ENCODE measurements at regions not wholly inside any gene's neighbourhood (a gene's known extent, or its start where the extent isn't known, plus 50 kb on each side); places are given as distances from the start of the nearest gene placed in this dataset.

DNA sequence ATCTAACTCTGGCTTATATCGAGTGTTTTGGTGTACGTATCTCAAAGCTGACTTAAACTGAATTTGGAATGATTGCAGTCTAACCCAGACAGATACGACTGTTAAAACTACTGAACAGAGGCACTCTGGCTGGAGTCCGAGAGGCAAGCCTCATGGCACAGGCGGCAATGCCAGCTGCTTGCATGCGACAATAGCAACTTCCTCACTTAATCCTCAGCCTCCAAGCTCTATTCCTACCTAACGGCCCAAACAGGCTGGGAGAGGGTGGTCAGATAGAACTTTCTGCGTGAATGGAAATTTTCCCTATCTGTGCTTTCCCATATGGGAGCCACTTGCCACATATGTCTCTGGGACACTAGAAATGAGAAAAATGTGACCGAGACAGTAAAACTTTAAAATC, 292.0 kb upstream of the KLF6 start:
- peaks cover 1% of the 10 kb centered on the region for H3K27me3 Mint-ChIP-seq (ENCODE audit: unreplicated experiment)
- TF ChIP-seq, protein P1, sequence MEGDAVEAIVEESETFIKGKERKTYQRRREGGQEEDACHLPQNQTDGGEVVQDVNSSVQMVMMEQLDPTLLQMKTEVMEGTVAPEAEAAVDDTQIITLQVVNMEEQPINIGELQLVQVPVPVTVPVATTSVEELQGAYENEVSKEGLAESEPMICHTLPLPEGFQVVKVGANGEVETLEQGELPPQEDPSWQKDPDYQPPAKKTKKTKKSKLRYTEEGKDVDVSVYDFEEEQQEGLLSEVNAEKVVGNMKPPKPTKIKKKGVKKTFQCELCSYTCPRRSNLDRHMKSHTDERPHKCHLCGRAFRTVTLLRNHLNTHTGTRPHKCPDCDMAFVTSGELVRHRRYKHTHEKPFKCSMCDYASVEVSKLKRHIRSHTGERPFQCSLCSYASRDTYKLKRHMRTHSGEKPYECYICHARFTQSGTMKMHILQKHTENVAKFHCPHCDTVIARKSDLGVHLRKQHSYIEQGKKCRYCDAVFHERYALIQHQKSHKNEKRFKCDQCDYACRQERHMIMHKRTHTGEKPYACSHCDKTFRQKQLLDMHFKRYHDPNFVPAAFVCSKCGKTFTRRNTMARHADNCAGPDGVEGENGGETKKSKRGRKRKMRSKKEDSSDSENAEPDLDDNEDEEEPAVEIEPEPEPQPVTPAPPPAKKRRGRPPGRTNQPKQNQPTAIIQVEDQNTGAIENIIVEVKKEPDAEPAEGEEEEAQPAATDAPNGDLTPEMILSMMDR (IDR thresholded peaks at IDR 0.05; ENCODE audit: unreplicated experiment) = no peak

DNA sequence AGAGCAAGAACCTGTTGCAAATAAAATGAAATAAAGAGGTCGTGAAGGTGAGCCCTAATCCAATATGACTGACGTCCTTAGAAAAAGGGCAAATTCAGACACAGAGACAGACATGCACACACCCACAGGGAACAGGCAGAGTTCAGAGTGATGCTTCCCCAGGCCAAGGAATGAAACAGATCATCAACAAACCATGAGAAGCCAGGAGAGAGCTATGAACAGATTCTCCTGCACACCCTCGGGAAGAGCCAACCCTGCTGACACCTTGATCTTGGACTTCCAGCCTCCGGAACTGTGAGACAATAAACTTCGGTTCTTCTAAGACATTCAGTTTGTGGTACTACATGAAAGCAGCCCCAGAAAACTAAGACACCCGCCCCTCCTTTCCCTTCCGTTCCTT, 290.4 kb upstream of the KLF6 start:
- peaks cover 1% of the 10 kb centered on the region for H3K27me3 Mint-ChIP-seq (ENCODE audit: unreplicated experiment)
- H3K4me3 Mint-ChIP-seq (ENCODE audit: unreplicated experiment) = no peak overlapping the region
- peaks cover 6% of the 10 kb centered on the region for H3K4me1 Mint-ChIP-seq (ENCODE audit: unreplicated experiment)
- H3K9me3 Mint-ChIP-seq (ENCODE audit: unreplicated experiment) = no peaks in the 10 kb centered on the region
- TF ChIP-seq, protein P1 (IDR thresholded peaks at IDR 0.05; ENCODE audit: unreplicated experiment) = no peak
- no peak overlapping the region for H3K27ac Mint-ChIP-seq (ENCODE audit: unreplicated experiment)
- H3K36me3 Mint-ChIP-seq (ENCODE audit: low read depth, unreplicated experiment) = no peaks in the 10 kb centered on the region
- DNase-seq (ENCODE audit: low spot score) = no peak

More for the DNA sequence above, 292.0 kb upstream of the KLF6 start:
- Mint-ChIP-seq H3K27ac (ENCODE audit: unreplicated experiment) (no peak overlapping the region), H3K4me3 (ENCODE audit: unreplicated experiment) (no peak overlapping the region), H3K4me1 (ENCODE audit: unreplicated experiment) (peaks cover 8% of the 10 kb centered on the region), H3K9me3 (ENCODE audit: unreplicated experiment) (no peaks in the 10 kb centered on the region), H3K36me3 (ENCODE audit: low read depth, unreplicated experiment) (no peaks in the 10 kb centered on the region)
- no peak for DNase-seq (ENCODE audit: low spot score)

DNA sequence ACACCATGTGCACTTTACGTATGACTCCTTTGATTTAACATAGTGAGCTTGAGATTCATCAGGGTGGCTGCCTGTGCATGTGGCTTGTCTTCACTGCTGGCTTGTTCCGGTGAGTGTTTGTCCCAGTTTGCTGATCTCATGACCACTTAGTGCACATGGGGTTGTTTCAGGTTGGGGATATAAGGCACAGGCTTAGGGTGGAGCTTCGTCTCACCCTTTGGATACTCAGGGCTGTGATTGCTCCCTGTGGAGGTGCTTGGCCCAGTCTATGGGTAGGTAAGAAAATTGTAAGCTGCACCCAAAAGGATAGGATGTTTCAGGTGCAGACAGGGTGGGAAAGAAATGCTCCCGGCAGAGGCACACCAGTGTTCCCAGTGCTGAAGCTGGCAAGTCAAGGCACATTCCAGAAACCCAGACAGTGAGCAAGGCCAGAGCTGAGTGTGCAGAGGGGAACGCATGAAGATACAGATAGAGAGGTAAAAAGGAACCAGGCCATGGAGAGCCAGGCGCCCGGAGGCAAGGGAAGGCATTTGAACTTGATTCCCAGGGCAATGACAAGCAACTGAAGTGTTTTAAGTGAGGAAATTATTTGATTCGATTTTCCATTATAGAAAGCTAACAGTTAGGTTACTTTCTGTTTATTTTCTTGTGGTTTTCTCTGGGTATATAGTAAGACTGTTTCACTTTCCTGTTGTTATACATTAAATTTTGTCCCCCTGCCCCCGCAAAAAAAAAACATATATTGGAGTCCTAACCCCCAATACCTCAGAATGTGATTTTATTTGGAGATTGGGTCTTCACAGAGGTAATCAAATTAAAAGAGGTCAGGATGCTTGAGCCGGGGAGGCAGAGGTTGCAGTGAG, 289.8 kb upstream of the KLF6 start:
- peaks cover 1% of the 10 kb centered on the region for H3K4me1 Mint-ChIP-seq (ENCODE audit: unreplicated experiment)
- TF ChIP-seq, protein P1 (IDR thresholded peaks at IDR 0.05; ENCODE audit: unreplicated experiment) = no peak
- no peak overlapping the region for H3K27ac Mint-ChIP-seq (ENCODE audit: unreplicated experiment)

DNA sequence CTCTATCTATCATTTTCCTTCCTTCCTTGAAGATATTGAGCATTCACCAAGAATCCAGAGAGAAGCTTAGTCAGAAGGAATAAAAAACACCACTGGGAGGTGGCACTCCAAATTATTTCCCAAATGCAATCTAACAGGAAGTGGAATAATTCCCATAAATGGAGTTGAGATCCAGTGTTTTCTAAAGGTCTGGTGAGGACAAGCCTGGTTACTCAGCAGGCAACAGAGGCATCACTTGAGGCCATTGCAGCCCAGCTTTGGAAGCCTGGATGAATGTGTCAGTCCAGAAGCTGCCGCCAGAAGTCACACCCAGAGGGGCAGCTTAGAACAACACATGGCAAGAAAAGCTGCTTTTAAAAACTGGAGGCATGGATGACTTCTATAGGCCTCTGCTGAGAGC, 288.9 kb upstream of the KLF6 start:
- TF ChIP-seq, protein P1 (IDR thresholded peaks at IDR 0.05; ENCODE audit: unreplicated experiment) = no peak
- no peak for DNase-seq (ENCODE audit: low spot score)
- Mint-ChIP-seq H3K27me3 (ENCODE audit: unreplicated experiment) (peaks cover 1% of the 10 kb centered on the region), H3K4me3 (ENCODE audit: unreplicated experiment) (no peak overlapping the region), H3K4me1 (ENCODE audit: unreplicated experiment) (no peaks in the 10 kb centered on the region), H3K36me3 (ENCODE audit: low read depth, unreplicated experiment) (no peaks in the 10 kb centered on the region), H3K9me3 (ENCODE audit: unreplicated experiment) (no peaks in the 10 kb centered on the region), H3K27ac (ENCODE audit: unreplicated experiment) (no peak overlapping the region)

More for the DNA sequence above, 289.8 kb upstream of the KLF6 start:
- no peaks in the 10 kb centered on the region for H3K9me3 Mint-ChIP-seq (ENCODE audit: unreplicated experiment)
- DNase-seq (ENCODE audit: low spot score) = no peak
- H3K27me3 Mint-ChIP-seq (ENCODE audit: unreplicated experiment) = peaks cover 1% of the 10 kb centered on the region
- H3K36me3 Mint-ChIP-seq (ENCODE audit: low read depth, unreplicated experiment) = no peaks in the 10 kb centered on the region
- H3K4me3 Mint-ChIP-seq (ENCODE audit: unreplicated experiment) = no peak overlapping the region

DNA sequence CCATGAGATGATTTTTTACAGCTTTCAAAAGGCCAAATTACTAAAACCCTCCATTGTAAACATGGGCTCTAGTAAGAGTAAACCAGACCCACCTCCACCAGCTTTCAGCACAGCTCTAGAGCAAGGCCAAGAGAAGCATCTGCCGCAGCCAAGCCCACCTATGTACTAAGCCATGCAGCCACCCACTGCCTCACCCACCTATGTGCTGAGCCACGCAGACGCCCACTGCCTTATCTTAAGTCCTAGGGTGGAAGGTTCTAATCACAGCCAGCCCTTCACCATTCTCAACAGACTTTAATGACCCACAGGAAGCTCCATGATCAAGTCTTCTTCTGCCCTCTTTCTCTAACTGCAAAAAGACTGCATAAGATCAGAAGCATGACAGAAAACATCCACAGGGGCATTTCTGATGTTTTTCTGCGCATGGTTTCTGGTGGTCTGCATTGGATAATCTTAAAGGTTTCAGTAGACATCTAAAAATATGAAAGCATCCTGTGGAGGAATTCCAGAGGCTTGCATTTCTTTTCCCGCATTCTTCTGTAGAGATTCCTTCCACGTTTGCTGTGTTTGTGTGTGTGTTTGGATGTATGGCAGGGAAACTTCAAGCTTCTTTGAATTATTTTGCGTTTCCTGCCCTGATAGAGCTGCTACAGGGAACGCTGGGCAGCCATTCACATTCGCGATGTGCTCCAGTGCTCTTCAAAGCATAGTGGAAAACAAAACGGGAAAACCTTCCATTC, 286.1 kb upstream of the KLF6 start:
- H3K4me1 Mint-ChIP-seq (ENCODE audit: unreplicated experiment) = no peaks in the 10 kb centered on the region
- no peaks in the 10 kb centered on the region for H3K9me3 Mint-ChIP-seq (ENCODE audit: unreplicated experiment)
- no peak overlapping the region for H3K27ac Mint-ChIP-seq (ENCODE audit: unreplicated experiment)
- H3K27me3 Mint-ChIP-seq (ENCODE audit: unreplicated experiment) = peaks cover 2% of the 10 kb centered on the region
- no peak overlapping the region for H3K4me3 Mint-ChIP-seq (ENCODE audit: unreplicated experiment)
- TF ChIP-seq, protein P1 (IDR thresholded peaks at IDR 0.05; ENCODE audit: unreplicated experiment) = no peak
- no peaks in the 10 kb centered on the region for H3K36me3 Mint-ChIP-seq (ENCODE audit: low read depth, unreplicated experiment)
- no peak for DNase-seq (ENCODE audit: low spot score)

Measured in endothelial cell (in vitro differentiated cells).